AG08396 (cell line): ENCODE measurements at regions not wholly inside any gene's neighbourhood (a gene's known extent, or its start where the extent isn't known, plus 50 kb on each side); places are given as distances from the start of the nearest gene placed in this dataset.
"Not testable (repeated sequence)": the region's sequence is repeated elsewhere in the genome, so short reads cannot be mapped to it uniquely, and the experiment has no call there.

Experiments used
- DNase-seq: peaks from one replicate; pipeline ENCODE4 v3.0.0; 2012; ENCODE audit warnings: low spot score, mixed read lengths

- DNase-seq = not testable (repeated sequence)
These were observed 51.5 kb downstream of the PPIAL4A start for GRCh38 chr1:120941066-120941465.

DNA sequence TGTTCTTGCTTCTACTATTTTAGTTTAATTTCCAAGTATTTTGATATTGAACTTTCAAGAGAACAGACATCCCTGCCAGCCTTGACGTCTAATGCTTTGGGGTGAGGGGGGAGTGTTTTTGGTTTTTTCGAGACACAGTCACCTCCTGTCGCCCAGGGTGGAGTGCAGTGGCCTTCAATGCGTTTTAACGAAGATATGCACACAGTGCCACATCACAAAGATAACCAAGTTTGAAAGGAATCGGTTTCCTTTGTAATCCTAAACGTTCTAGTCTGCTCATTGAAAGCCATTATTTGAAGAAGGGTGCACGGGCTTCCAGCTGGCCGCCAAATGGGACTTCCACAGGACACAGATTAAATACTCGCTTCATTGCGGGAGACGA is 52.3 kb downstream of the PPIAL4A start:
- DNase-seq = not testable (repeated sequence)

DNA sequence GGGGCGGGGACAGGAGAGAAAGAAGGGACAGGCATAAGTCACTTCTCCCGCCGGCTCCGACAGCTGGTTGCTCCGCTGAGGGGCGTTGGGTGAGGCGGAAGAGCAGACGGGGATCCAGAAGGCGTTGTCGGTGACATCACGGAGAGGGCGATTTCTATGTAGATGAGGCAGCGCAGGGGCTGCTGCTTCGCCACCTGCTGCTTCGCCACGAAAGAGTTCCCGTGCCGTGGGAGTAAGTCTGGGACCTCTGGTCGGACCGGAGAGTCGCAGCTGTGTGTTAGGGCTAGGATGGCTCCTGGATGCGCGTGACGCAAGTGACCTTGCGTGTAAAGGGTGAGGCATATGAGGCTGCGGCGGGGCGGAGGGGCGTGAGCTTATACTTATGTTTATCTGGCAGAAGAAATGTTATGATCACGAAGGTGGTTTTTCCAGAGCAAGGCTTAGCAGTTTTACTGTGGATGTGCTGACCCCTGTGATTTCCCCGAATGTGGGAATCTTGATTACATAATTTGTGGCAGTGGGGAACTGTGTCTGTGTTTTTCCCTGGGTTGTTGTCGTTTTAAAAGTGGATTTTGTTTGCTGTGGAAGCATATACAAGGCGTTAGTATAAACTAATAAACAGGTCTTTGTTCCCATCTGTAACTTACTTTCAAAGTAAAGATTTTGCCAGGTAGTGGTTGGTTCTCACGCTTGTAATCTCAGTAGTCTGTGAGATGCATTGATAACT is 52.8 kb downstream of the PPIAL4A start:
- peak; percentile 8 for DNase-seq

- DNase-seq = not testable (repeated sequence)
These were observed 53.4 kb downstream of the PPIAL4A start for GRCh38 chr1:120942945-120943319.

DNA sequence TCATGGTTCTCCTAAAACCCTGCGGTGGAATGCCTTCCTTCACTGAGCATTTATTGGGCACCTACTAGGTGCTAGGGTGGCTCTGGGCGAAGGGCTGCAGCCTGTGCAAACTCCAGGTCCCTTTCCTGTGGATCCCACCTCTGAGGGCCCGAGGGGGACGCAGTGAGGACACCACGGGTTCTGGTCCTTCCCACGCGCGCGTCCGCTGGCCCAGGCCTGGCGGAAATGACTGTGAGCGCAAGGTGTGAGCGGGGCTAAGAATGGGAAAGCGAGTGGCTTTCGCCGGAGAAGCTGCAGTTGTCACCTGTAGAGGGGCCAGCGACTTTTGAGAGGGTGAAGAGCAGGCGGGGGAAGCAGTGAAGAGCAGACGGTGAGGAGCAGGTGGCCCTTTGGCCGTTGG is 55.1 kb downstream of the PPIAL4A start:
- not testable (repeated sequence) for DNase-seq

- not testable (repeated sequence) for DNase-seq
These were observed 55.6 kb downstream of the PPIAL4A start for GRCh38 chr1:120945122-120945521.

GRCh38 chr1:120947114-120947513 is 57.5 kb downstream of the PPIAL4A start:
- not testable (repeated sequence) for DNase-seq

GRCh38 chr1:120949724-120950123 is 60.2 kb downstream of the PPIAL4A start:
- DNase-seq = not testable (repeated sequence)

DNA sequence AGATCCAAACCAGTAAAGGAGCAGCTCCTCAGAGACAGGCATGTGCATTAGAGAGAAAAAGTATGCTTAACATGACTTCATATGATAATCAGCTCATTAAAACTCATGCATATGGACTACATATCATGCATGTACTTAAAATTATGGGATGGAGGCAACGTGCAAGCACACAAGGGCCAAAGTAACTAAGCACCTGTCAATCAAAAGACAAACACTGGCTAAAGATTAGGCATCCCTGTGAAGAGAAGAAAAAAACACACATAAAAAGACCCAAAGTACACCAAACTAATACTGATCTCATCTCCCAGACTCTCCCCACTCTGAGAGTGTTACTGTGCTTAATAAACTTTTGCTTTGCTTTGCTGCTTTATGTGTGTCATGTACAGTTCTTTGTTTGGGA is 61.1 kb downstream of the PPIAL4A start:
- not testable (repeated sequence) for DNase-seq

- DNase-seq = not testable (repeated sequence)
These were observed 61.5 kb downstream of the PPIAL4A start for GRCh38 chr1:120951100-120951499.

DNA sequence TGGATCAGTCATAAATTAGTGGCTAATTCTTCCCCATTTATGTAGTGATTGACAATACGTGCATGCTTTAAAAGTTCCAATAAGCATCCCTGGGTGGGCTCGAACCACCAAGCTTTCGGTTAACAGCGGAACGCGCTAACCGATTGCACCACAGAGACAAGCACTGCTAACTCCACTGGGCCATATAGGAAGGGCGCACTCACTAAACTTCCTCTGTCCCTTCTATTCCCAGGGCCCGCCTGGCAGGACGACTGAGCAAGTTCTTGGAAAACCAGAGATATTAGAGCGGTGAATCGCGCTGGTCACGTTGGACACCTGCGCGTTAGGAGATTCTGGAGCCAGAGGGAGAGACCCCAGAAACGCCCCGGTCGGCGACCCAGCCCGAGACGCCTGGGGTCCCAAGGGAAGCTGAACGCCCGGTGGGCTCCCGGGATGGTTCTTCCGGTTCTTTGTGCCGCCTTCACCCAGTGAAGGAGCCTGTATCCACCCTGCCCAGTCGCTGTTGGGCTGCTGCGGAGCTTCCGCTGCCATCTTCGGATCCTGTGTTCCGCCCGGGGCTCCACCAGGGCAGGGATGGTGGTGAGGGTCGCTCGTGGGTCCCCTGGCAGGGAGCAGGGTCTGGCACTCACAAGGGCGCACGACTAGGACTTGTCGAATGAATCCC is 62.8 kb downstream of the PPIAL4A start:
- not testable (repeated sequence) for DNase-seq

DNA sequence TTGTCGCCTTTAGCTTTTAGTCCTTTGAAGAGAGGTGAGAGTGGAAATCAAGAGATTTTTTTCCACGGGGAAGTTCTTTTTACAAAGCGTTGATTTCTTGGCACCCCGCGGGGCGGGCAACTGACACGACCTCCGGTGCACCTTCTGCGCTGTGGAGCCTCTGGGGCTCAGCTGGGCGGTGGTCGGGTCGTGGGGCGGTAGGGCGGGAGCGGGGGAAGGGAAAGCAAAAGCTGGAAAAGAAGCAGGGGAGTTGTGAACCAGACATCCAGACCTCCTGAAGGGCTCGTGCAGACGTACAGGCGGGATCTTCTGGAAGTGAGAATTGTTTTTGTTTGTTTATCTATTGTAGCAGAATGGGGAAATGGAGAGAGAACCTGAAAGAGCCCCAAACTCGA is 63.3 kb downstream of the PPIAL4A start:
- DNase-seq = not testable (repeated sequence)

DNA sequence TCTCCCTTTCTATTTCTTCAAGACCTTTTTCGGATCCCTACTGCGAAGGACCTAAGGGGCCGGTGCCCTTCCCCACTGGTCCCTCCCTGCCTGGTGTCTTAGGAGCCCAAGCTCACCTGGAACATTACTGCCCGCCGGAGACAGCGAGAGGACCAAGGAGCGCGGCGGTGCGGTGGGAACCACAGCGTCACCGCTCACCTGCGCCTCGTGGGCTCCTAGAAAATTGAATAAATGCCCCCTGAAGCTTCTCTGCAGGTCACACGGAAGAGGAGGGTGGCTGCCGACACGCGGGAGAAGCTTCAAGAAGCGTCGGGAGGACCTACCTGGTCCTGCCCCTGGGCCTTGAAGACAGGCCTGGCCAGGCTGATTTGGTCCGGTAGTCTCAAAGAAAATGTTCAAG is 65.2 kb downstream of the PPIAL4A start:
- no peak for DNase-seq

GRCh38 chr1:120955961-120956360 is 66.4 kb downstream of the PPIAL4A start:
- DNase-seq = not testable (repeated sequence)

GRCh38 chr1:120966018-120966417 is 76.4 kb downstream of the PPIAL4A start:
- DNase-seq = not testable (repeated sequence)

GRCh38 chr1:120972863-120973262 is 83.3 kb downstream of the PPIAL4A start:
- DNase-seq = not testable (repeated sequence)

DNA sequence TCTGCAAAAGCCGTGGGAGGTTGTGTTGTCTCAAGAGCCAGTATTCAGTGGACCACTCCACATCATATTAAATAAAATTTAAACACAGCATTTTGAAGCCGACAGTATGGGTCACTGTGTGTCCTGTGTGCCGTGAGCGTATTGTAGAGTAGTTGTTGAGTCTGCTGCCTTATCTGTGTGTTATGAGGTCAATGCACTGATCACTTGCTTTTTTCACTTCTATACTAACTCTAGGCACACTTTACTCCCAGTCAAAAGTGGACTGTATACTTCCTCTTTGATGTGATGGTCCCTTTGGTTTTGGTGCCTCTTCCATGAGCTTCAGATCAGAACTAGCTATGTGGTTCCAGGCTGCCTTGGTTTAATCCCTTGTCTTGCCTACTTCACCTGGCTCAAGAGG is 84.3 kb downstream of the PPIAL4A start:
- not testable (repeated sequence) for DNase-seq

DNA sequence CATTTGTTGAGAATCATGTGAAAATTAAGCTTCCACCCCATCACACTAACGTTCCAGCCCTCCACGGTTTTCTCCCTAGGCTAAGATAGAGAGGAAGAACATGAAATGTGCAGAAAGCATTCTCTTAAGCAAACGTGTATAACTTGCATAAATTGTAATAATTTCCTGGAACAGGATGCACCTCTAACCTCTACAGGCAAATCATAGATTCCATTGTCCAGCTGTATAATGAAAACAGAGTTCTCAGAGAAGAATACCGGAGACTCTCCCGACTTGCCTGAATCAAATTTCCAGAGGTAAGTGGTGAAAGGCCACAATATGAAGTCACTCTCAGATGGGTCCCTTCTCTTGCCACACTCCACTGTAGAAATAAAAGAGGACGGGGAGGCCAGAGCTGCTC is 87.7 kb downstream of the PPIAL4A start:
- DNase-seq = not testable (repeated sequence)

- DNase-seq = not testable (repeated sequence)
These were observed 92.0 kb downstream of the PPIAL4A start for GRCh38 chr1:120981489-120982094.

DNA sequence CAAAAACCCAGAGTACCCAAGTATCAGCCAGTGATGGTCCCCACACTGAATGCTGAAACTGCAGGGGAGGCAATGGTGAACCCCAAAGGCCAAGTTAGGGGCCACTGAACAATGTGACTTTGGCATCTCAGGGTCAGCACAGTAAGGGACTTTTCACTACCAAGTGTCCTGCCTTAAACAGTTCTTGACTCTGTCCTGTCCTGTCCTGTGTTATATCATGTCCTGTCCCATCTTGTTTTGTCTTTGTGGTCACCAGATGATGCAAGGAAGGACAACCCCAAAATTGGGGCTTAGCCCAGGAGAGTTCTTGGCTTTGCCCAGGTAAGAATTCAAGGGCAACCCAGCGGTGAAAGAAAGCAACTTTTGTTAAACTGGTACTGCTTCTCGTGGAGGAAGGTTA is 105.0 kb downstream of the PPIAL4A start:
- not testable (repeated sequence) for DNase-seq

DNA sequence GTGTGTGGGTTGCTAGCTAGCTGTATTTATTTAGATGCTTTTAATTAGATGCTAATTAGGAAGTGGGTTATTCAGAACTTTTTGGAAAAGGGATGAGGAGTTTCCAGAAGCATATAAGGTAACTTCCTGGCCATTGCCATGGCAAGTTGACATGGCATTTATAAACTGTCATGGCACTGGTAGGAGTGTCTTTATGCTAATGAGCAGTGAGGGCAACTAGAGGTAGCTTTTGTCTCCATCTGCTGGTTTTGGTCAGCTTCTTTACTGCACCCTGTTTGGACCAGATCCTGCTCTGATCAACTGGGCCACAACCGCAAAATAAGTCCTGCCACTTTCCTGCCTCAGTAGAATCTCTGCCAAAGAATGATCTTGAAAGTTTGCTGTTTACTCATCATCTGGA is 105.5 kb downstream of the PPIAL4A start:
- DNase-seq = not testable (repeated sequence)

GRCh38 chr1:121001090-121001726 is 111.6 kb downstream of the PPIAL4A start:
- not testable (repeated sequence) for DNase-seq

DNA sequence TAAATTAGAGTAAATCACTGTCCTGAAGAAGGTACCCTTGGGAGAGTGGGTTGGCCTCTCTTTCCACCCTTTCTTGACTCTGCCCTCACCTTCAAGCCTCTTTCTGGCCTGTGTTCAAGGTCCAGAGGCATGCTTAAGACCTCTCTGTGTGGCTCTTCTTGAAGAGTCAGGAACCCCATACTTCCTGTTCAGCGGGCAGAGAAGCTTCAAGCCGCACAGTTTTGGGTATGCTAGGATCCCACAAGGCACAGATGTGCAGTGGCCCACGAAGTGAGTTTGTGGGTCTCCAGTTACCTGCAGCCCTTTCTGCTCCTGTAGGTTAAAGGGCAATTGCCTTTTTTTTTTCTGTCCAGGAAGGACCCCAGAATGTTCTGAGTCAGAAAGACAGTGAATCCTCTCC is 113.7 kb downstream of the PPIAL4A start:
- DNase-seq = not testable (repeated sequence)
